ENCODE measurements at regions not wholly inside any gene's neighbourhood (a gene's known extent, or its start where the extent isn't known, plus 50 kb on each side); places are given as distances from the start of the nearest gene placed in this dataset.

GRCh38 chrY:20444170-20444569, 131.4 kb upstream of the EIF1AY start (continued):
- TF ChIP-seq, protein P1, sequence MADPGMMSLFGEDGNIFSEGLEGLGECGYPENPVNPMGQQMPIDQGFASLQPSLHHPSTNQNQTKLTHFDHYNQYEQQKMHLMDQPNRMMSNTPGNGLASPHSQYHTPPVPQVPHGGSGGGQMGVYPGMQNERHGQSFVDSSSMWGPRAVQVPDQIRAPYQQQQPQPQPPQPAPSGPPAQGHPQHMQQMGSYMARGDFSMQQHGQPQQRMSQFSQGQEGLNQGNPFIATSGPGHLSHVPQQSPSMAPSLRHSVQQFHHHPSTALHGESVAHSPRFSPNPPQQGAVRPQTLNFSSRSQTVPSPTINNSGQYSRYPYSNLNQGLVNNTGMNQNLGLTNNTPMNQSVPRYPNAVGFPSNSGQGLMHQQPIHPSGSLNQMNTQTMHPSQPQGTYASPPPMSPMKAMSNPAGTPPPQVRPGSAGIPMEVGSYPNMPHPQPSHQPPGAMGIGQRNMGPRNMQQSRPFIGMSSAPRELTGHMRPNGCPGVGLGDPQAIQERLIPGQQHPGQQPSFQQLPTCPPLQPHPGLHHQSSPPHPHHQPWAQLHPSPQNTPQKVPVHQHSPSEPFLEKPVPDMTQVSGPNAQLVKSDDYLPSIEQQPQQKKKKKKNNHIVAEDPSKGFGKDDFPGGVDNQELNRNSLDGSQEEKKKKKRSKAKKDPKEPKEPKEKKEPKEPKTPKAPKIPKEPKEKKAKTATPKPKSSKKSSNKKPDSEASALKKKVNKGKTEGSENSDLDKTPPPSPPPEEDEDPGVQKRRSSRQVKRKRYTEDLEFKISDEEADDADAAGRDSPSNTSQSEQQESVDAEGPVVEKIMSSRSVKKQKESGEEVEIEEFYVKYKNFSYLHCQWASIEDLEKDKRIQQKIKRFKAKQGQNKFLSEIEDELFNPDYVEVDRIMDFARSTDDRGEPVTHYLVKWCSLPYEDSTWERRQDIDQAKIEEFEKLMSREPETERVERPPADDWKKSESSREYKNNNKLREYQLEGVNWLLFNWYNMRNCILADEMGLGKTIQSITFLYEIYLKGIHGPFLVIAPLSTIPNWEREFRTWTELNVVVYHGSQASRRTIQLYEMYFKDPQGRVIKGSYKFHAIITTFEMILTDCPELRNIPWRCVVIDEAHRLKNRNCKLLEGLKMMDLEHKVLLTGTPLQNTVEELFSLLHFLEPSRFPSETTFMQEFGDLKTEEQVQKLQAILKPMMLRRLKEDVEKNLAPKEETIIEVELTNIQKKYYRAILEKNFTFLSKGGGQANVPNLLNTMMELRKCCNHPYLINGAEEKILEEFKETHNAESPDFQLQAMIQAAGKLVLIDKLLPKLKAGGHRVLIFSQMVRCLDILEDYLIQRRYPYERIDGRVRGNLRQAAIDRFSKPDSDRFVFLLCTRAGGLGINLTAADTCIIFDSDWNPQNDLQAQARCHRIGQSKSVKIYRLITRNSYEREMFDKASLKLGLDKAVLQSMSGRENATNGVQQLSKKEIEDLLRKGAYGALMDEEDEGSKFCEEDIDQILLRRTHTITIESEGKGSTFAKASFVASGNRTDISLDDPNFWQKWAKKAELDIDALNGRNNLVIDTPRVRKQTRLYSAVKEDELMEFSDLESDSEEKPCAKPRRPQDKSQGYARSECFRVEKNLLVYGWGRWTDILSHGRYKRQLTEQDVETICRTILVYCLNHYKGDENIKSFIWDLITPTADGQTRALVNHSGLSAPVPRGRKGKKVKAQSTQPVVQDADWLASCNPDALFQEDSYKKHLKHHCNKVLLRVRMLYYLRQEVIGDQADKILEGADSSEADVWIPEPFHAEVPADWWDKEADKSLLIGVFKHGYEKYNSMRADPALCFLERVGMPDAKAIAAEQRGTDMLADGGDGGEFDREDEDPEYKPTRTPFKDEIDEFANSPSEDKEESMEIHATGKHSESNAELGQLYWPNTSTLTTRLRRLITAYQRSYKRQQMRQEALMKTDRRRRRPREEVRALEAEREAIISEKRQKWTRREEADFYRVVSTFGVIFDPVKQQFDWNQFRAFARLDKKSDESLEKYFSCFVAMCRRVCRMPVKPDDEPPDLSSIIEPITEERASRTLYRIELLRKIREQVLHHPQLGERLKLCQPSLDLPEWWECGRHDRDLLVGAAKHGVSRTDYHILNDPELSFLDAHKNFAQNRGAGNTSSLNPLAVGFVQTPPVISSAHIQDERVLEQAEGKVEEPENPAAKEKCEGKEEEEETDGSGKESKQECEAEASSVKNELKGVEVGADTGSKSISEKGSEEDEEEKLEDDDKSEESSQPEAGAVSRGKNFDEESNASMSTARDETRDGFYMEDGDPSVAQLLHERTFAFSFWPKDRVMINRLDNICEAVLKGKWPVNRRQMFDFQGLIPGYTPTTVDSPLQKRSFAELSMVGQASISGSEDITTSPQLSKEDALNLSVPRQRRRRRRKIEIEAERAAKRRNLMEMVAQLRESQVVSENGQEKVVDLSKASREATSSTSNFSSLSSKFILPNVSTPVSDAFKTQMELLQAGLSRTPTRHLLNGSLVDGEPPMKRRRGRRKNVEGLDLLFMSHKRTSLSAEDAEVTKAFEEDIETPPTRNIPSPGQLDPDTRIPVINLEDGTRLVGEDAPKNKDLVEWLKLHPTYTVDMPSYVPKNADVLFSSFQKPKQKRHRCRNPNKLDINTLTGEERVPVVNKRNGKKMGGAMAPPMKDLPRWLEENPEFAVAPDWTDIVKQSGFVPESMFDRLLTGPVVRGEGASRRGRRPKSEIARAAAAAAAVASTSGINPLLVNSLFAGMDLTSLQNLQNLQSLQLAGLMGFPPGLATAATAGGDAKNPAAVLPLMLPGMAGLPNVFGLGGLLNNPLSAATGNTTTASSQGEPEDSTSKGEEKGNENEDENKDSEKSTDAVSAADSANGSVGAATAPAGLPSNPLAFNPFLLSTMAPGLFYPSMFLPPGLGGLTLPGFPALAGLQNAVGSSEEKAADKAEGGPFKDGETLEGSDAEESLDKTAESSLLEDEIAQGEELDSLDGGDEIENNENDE (IDR thresholded peaks at IDR 0.05; ENCODE audit: insufficient replicate concordance, low read length): no peak
- TF ChIP-seq KDM5A (IDR thresholded peaks at IDR 0.05; ENCODE audit: low read length): no peak
- TF ChIP-seq SUZ12 (IDR thresholded peaks at IDR 0.05; ENCODE audit: low read length): no peak
- TF ChIP-seq CREB1 (IDR thresholded peaks at IDR 0.05): no peak
- TF ChIP-seq BCL11A (IDR thresholded peaks at IDR 0.05; ENCODE audit: low read depth in 2 of 2, low read length in 2 of 2): no peak
- TF ChIP-seq POLR2AphosphoS5 (IDR thresholded peaks at IDR 0.05; ENCODE audit: low read depth, low read length): no peak
- no peak for TF ChIP-seq GTF2F1 (IDR thresholded peaks at IDR 0.05; ENCODE audit: borderline replicate concordance, low read depth, low read length)
- no peak for TF ChIP-seq TAF7 (optimal IDR thresholded peaks at IDR 0.05; ENCODE audit: borderline replicate concordance, low read depth, low read length)

All from H1 (cell line).